HepG2 (cell line): ENCODE measurements at regions not wholly inside any gene's neighbourhood (a gene's known extent, or its start where the extent isn't known, plus 50 kb on each side); places are given as distances from the start of the nearest gene placed in this dataset.

Experiments
- ATAC-seq: fragments of 200-7000 bp; cut with Tn5 transposase; 3 replicates; pipeline ENCODE4 v1.9.1; 2020; ENCODE audit warnings: mild to moderate bottlenecking, moderate library complexity
- BruUV-seq: library from RNA; stranded (reverse); fragments of 400-500 nt; replicated peaks from 2 replicates; lab custom pipeline; 2021; lab: Mats Ljungman, UMichigan
- CTCF ChIA-PET: fragments of 300-600 bp; formaldehyde crosslinking; extraction: SDS; loops from one replicate; lab custom pipeline; 2021; ENCODE audit warnings: low total read pairs, inconsistent platforms, low intra/inter-chr PET ratio; lab: Yijun Ruan, JAX
- POLR2A ChIA-PET: fragments of 350-600 bp; sonication (Branson Sonifier 250); formaldehyde crosslinking; loops from one replicate; lab custom pipeline; 2020; ENCODE audit warnings: antibody characterized with exemption, inconsistent platforms; lab: Yijun Ruan, JAX
- DNase-seq: peaks from one replicate; pipeline ENCODE4 v3.0.0-alpha.2; 2015; ENCODE audit warnings: low spot score
- FAIRE-seq: peaks from 3 replicates; lab custom pipeline; 2011; peaks lifted over from hg19 to GRCh38; lab: Jason Lieb, UNC
- H2AFZ ChIP-seq: one replicate; pipeline ENCODE4 v1.6.1; 2011; ENCODE audit warnings: low read length, inconsistent platforms
- H3K27ac ChIP-seq: fragments of 300-600 bp; 3 replicates; pipeline ENCODE4 v1.8.0; 2011; ENCODE audit warnings: mixed run types, mild to moderate bottlenecking, mixed read lengths, low read length, inconsistent platforms; ENCODE audit not compliant: insufficient read depth; ENCODE audit errors: extremely low read length
- H3K27me3 ChIP-seq, 2 experiments: fragments of 200-600 bp in 1 of 2; 2 replicates in 1 of 2; 3 replicates in 1 of 2; pipeline versions ENCODE4 v1.6.0 to v1.8.0; 2011; ENCODE audit warnings: low read length in 2 of 2, mild to moderate bottlenecking in 2 of 2, moderate library complexity in 2 of 2, inconsistent platforms in 1 of 2; ENCODE audit not compliant: insufficient read depth in 2 of 2, control insufficient read depth in 1 of 2
- H3K36me3 ChIP-seq, 2 experiments: fragments of 200-600 bp in 1 of 2; replicated peaks in 1 of 2; 2 replicates in 1 of 2; 3 replicates in 1 of 2; pipeline versions ENCODE4 v1.5.1 to v1.8.0; 2011; ENCODE audit warnings: low read length in 2 of 2, inconsistent platforms in 1 of 2; ENCODE audit not compliant: insufficient read depth in 2 of 2, control insufficient read depth in 1 of 2
- H3K4me1 ChIP-seq: 2 replicates; pipeline ENCODE4 v1.5.1; 2012; ENCODE audit warnings: low read length, inconsistent platforms; ENCODE audit not compliant: insufficient read depth
- H3K4me2 ChIP-seq: 2 replicates; pipeline ENCODE4 v1.6.0; 2011; ENCODE audit warnings: low read depth, low read length, inconsistent platforms
- H3K4me3 ChIP-seq, 3 experiments: fragments of 200-600 bp in 1 of 3; sonication (generic), shearing (Covaris generic) in 1 of 3; replicated peaks in 1 of 3; 2 replicates each; pipeline ENCODE4 v1.5.1; 2011 to 2016; ENCODE audit warnings: low read length in 3 of 3, inconsistent platforms in 2 of 3, low read depth in 2 of 3, mild to moderate bottlenecking in 2 of 3, control low read depth in 1 of 3, mixed read lengths in 1 of 3; ENCODE audit not compliant: insufficient read depth in 1 of 3
- H3K79me2 ChIP-seq: one replicate; pipeline ENCODE4 v1.6.1; 2011; ENCODE audit warnings: low read length, inconsistent platforms; ENCODE audit not compliant: insufficient read depth
- H3K9ac ChIP-seq: 2 replicates; pipeline ENCODE4 v1.6.0; 2011; ENCODE audit warnings: mild to moderate bottlenecking, low read depth, low read length, inconsistent platforms; ENCODE audit not compliant: insufficient read depth
- H3K9me3 ChIP-seq: 2 replicates; pipeline ENCODE4 v1.5.1; 2012; ENCODE audit warnings: mild to moderate bottlenecking, low read length
- H4K20me1 ChIP-seq: 2 replicates; pipeline ENCODE4 v1.6.0; 2011; ENCODE audit warnings: inconsistent platforms, mild to moderate bottlenecking, low read length, moderate library complexity; ENCODE audit not compliant: insufficient read depth
- CENPX ChIP-seq: sonication (generic); formaldehyde crosslinking; IDR thresholded peaks from 2 replicates; pipeline ENCODE4 v1.9.0; 2021; ENCODE audit warnings: mild to moderate bottlenecking, missing genetic modification reagents, moderate library complexity
- CREB3 ChIP-seq: sonication (generic); formaldehyde crosslinking; IDR thresholded peaks from 2 replicates; pipeline ENCODE4 v1.5.0; 2020; ENCODE audit warnings: missing genetic modification reagents
- FOXO1 ChIP-seq: sonication (generic); formaldehyde crosslinking; IDR thresholded peaks from 2 replicates; pipeline ENCODE4 v1.4.0; 2020; ENCODE audit warnings: missing genetic modification reagents
- GFI1 ChIP-seq: sonication (generic); formaldehyde crosslinking; IDR thresholded peaks from 2 replicates; pipeline ENCODE4 v1.5.0; 2020; ENCODE audit warnings: missing genetic modification reagents, mild to moderate bottlenecking, borderline replicate concordance
- HOXA3 ChIP-seq: sonication (generic); formaldehyde crosslinking; IDR thresholded peaks from 2 replicates; pipeline ENCODE4 v1.5.0; 2020; ENCODE audit warnings: missing genetic modification reagents
- IRF2 ChIP-seq: IDR thresholded peaks from 2 replicates; pipeline ENCODE4 v1.6.1; 2018; ENCODE audit warnings: missing genetic modification reagents, missing compliant biosample characterization
- KDM2A ChIP-seq: sonication (generic); formaldehyde crosslinking; IDR thresholded peaks from 2 replicates; pipeline ENCODE4 v1.4.0; 2020; ENCODE audit warnings: low read depth, missing genetic modification reagents, borderline replicate concordance
- MAFF ChIP-seq: IDR thresholded peaks from 2 replicates; pipeline ENCODE4 v1.6.1; 2011; ENCODE audit warnings: low read depth, low read length, improper control_type of control experiment
- PHF5A ChIP-seq: IDR thresholded peaks from one replicate; pipeline ENCODE4 v1.6.1; 2018; ENCODE audit warnings: low read depth, missing genetic modification reagents; ENCODE audit not compliant: unreplicated experiment
- POGK ChIP-seq: sonication (generic); formaldehyde crosslinking; conservative IDR thresholded peaks from 2 replicates; pipeline ENCODE4 v1.8.0; 2022; ENCODE audit warnings: mild to moderate bottlenecking, moderate library complexity, missing genetic modification reagents
- ZBTB21 ChIP-seq: sonication (generic); formaldehyde crosslinking; IDR thresholded peaks from 2 replicates; pipeline ENCODE4 v1.4.0; 2020; ENCODE audit warnings: missing genetic modification reagents
- ZBTB25 ChIP-seq: IDR thresholded peaks from 2 replicates; pipeline ENCODE4 v1.6.1; 2018; ENCODE audit warnings: missing genetic modification reagents
- ZNF44 ChIP-seq: sonication (generic); formaldehyde crosslinking; IDR thresholded peaks from 2 replicates; pipeline ENCODE4 v1.5.1; 2020; ENCODE audit warnings: mild to moderate bottlenecking, missing genetic modification reagents
- ZNF639 ChIP-seq: conservative IDR thresholded peaks from 2 replicates; pipeline ENCODE4 v1.6.1; 2018; ENCODE audit warnings: missing genetic modification reagents
- ZSCAN9 ChIP-seq: IDR thresholded peaks from 2 replicates; pipeline ENCODE4 v1.6.1; 2016; ENCODE audit warnings: borderline replicate concordance
- ZXDC ChIP-seq: sonication (generic); formaldehyde crosslinking; IDR thresholded peaks from 2 replicates; pipeline ENCODE4 v1.5.0; 2020; ENCODE audit warnings: mild to moderate bottlenecking, missing genetic modification reagents
- WGBS: methylation state at CpG from one replicate; pipeline ENCODE4 v1.1.6; 2017; ENCODE audit warnings: low lambda C conversion rate; 5-methylcytosine and 5-hydroxymethylcytosine counted together
- in situ Hi-C: cut with HindIII; loops from 2 replicates; pipeline ENCODE4 v1.10.0; 2017; ENCODE audit warnings: low pct_unique_long_range_greater_than_20kb; ENCODE audit not compliant: extremely low pct_ligation_motif_present
- intact Hi-C: fragments of 100-400 bp; cut with micrococcal nuclease; formaldehyde crosslinking; loops from one replicate; pipeline ENCODE4 v1.10.0; 2022; ENCODE audit not compliant: unreplicated experiment

- no peak for TF ChIP-seq ZNF639 (CRISPR knock-in tag)
- TF ChIP-seq HOXA3 (CRISPR knock-in tag): no peak
- TF ChIP-seq FOXO1 (CRISPR knock-in tag): no peak
- no peak for TF ChIP-seq ZSCAN9 (CRISPR knock-in tag)
- TF ChIP-seq PHF5A (CRISPR knock-in tag): no peak
- TF ChIP-seq IRF2: no peak
Observed at GRCh38 chr20:51082988-51083387, 60.1 kb upstream of the KCNG1 start (continued).

GRCh38 chr20:51080516-51080915 is 57.6 kb upstream of the KCNG1 start:
- POLR2A ChIA-PET: no interaction called here
- TF ChIP-seq POGK (CRISPR knock-in tag) (no peak), GFI1 (CRISPR knock-in tag) (no peak), ZXDC (CRISPR knock-in tag) (no peak), ZBTB25 (CRISPR knock-in tag) (no peak), KDM2A (CRISPR knock-in tag) (no peak), ZNF44 (no peak), ZBTB21 (CRISPR knock-in tag) (no peak), MAFF (no peak), CENPX (CRISPR knock-in tag) (no peak), CREB3 (CRISPR knock-in tag) (no peak)

More at GRCh38 chr20:51080516-51080915, 57.6 kb upstream of the KCNG1 start:
- Histone ChIP-seq H3K4me2 (no peak overlapping the region), H3K4me1 (no peaks in the 10 kb centered on the region), H3K36me3 (no peaks in the 10 kb centered on the region), H3K27ac (no peak overlapping the region), H3K79me2 (no peaks in the 10 kb centered on the region), H3K9me3 (no peaks in the 10 kb centered on the region), H3K27me3 (peaks cover 3 to 24% of the 10 kb centered on the region in 2 experiments; a peak in 4 of 5 replicates), H2AFZ (no peak overlapping the region), H3K4me3 (no peak overlapping the region), H4K20me1 (no peaks in the 10 kb centered on the region), H3K9ac (no peak overlapping the region)
- ATAC-seq (no peak), FAIRE-seq (no peak), DNase-seq (no peak)
- in situ Hi-C loops: no loop called here
- intact Hi-C loops: no loop called here
- WGBS: 2% methylated on average over 3 of the region's 3 CpGs
- BruUV-seq: no TSS peak
- CTCF ChIA-PET: no interaction called here
